ENCODE measurements at regions not wholly inside any gene's neighbourhood (a gene's known extent, or its start where the extent isn't known, plus 50 kb on each side); places are given as distances from the start of the nearest gene placed in this dataset.

DNA sequence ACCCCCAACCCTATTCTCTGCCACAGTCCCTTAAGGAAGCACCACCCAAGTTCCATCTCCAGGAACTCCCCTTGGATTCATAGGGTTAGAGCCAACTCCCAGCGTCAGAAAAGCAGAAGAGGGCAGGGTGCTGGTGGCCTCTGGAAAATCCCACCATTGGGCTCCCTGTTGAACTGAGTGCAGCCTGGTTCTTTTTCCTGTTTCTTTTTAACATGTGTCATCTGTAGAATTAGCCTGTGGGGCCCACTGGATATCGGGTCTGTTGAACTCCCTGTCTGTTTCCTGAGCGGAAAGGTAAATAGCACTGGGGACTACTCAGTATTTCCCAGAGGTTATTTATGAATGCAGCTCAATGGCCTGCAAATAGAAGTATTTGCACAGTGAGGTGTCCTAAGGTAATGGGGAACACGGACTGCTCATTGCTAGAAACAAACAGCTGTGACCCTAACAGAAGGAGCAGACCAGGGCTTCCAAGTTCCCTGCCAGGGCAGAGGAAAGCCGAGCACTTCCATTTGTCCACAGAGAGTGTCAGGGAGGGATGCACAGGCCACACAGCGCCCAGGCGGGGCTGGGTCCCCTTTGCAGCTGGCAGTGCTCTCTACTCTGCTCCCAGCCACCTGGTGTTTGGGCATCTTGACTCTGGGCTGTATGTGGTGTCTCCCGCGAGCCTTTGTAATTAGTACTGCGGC is 102.6 kb downstream of the FHDC1 start:
- TF ChIP-seq, protein P1, sequence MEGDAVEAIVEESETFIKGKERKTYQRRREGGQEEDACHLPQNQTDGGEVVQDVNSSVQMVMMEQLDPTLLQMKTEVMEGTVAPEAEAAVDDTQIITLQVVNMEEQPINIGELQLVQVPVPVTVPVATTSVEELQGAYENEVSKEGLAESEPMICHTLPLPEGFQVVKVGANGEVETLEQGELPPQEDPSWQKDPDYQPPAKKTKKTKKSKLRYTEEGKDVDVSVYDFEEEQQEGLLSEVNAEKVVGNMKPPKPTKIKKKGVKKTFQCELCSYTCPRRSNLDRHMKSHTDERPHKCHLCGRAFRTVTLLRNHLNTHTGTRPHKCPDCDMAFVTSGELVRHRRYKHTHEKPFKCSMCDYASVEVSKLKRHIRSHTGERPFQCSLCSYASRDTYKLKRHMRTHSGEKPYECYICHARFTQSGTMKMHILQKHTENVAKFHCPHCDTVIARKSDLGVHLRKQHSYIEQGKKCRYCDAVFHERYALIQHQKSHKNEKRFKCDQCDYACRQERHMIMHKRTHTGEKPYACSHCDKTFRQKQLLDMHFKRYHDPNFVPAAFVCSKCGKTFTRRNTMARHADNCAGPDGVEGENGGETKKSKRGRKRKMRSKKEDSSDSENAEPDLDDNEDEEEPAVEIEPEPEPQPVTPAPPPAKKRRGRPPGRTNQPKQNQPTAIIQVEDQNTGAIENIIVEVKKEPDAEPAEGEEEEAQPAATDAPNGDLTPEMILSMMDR (IDR thresholded peaks at IDR 0.05 in 4 of 5, conservative IDR thresholded peaks at IDR 0.05 in 1 of 5), result no peak
- no peak for TF ChIP-seq POLR2A (IDR thresholded peaks at IDR 0.05)

Measured in gastrocnemius medialis (tissue), 4 donors.